Mesodermal cell (in vitro differentiated cells): ENCODE measurements at regions not wholly inside any gene's neighbourhood (a gene's known extent, or its start where the extent isn't known, plus 50 kb on each side); places are given as distances from the start of the nearest gene placed in this dataset.

Experiments used
- H3K27ac ChIP-seq: 2 replicates; pipeline ENCODE4 v1.7.0; 2013; ENCODE audit warnings: mild to moderate bottlenecking, low read depth, low read length, moderate library complexity; ENCODE audit not compliant: severe bottlenecking
- H3K36me3 ChIP-seq: 2 replicates; pipeline ENCODE4 v1.7.1; 2013; ENCODE audit warnings: mild to moderate bottlenecking, low read length, moderate library complexity; ENCODE audit not compliant: control insufficient read depth, insufficient read depth
- H3K4me1 ChIP-seq: one replicate; pipeline ENCODE4 v1.7.1; 2013; ENCODE audit warnings: mild to moderate bottlenecking, low read length; ENCODE audit not compliant: insufficient read depth, control insufficient read depth, poor library complexity, severe bottlenecking
- H3K4me3 ChIP-seq: 2 replicates; pipeline ENCODE4 v1.7.0; 2013; ENCODE audit warnings: low read length, control low read depth, mild to moderate bottlenecking; ENCODE audit not compliant: insufficient read depth, poor library complexity, severe bottlenecking; ENCODE audit errors: extremely low read depth
- H3K9me3 ChIP-seq: 2 replicates; pipeline ENCODE4 v1.7.1; 2013; ENCODE audit warnings: mild to moderate bottlenecking, low read length, moderate library complexity; ENCODE audit not compliant: control insufficient read depth
- WGBS, 2 experiments: methylation state at CpG; one replicate each; pipeline ENCODE4 v1.1.5; 2013; ENCODE audit warnings: missing lambda C conversion rate in 2 of 2; ENCODE audit not compliant: insufficient coverage in 2 of 2; 5-methylcytosine and 5-hydroxymethylcytosine counted together

- no peak overlapping the region for H3K4me3 ChIP-seq
- H3K4me1 ChIP-seq, result no peaks in the 10 kb centered on the region
- H3K9me3 ChIP-seq, result no peaks in the 10 kb centered on the region
- 96 to 100% methylated on average over 1 to 3 of the region's 8 CpGs for WGBS, 2 experiments
- no peaks in the 10 kb centered on the region for H3K36me3 ChIP-seq
- H3K27ac ChIP-seq, result no peak overlapping the region
Measured at GRCh38 chr15:26084771-26085170, 221.6 kb upstream of the ATP10A start.

- H3K4me3 ChIP-seq, result no peak overlapping the region
- WGBS, 2 experiments, result 83% methylated on average over 2 of the region's 2 CpGs; no CpG with 5 or more reads in 1 of the 2 experiments
- H3K36me3 ChIP-seq, result no peaks in the 10 kb centered on the region
- no peaks in the 10 kb centered on the region for H3K4me1 ChIP-seq
- no peaks in the 10 kb centered on the region for H3K9me3 ChIP-seq
- H3K27ac ChIP-seq, result no peak overlapping the region
Measured at GRCh38 chr15:26083896-26084295, 220.8 kb upstream of the ATP10A start.

GRCh38 chr15:26083457-26083856 lies 220.3 kb upstream of the ATP10A start:
- H3K4me1 ChIP-seq, result no peaks in the 10 kb centered on the region
- H3K4me3 ChIP-seq, result no peak overlapping the region
- H3K36me3 ChIP-seq, result no peaks in the 10 kb centered on the region
- 100% methylated on average over 1 to 2 of the region's 4 CpGs for WGBS, 2 experiments
- no peaks in the 10 kb centered on the region for H3K9me3 ChIP-seq
- no peak overlapping the region for H3K27ac ChIP-seq

- H3K9me3 ChIP-seq, result no peaks in the 10 kb centered on the region
- WGBS, 2 experiments, result 6 to 16% methylated on average over 28 to 43 of the region's 48 CpGs
- H3K4me1 ChIP-seq, result no peaks in the 10 kb centered on the region
- peak overlapping the region; percentile 58 for H3K4me3 ChIP-seq
- no peaks in the 10 kb centered on the region for H3K36me3 ChIP-seq
- peak overlapping the region; percentile 86 for H3K27ac ChIP-seq
Measured at GRCh38 chr15:26082221-26083109, 219.3 kb upstream of the ATP10A start.

DNA sequence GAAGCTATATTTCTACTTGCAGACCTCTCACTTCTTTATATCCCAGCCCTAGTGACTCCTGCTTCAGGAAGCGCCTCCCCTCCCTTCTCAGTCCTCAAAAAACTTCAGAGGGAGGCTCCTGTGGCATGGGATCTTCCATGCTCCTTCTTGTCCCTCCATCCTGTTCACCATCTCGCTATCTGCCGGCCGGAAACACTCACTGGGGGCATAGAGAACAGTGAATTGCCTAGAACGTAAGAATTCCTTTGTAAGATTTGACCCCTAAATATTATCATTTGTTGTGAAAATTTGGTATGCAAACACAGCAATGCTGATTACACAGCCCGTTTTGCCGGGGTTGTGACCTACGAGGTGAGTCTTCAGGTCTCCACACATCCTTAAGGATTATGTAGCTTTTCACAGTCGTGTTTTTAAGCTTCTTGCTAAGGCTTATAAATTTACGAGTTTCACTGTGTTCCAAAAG lies 218.7 kb upstream of the ATP10A start:
- no peak overlapping the region for H3K4me3 ChIP-seq
- H3K36me3 ChIP-seq, result no peaks in the 10 kb centered on the region
- H3K27ac ChIP-seq, result no peak overlapping the region
- H3K9me3 ChIP-seq, result no peaks in the 10 kb centered on the region
- H3K4me1 ChIP-seq, result no peaks in the 10 kb centered on the region
- WGBS, 2 experiments, result 25 to 37% methylated on average over 4 of the region's 10 CpGs

DNA sequence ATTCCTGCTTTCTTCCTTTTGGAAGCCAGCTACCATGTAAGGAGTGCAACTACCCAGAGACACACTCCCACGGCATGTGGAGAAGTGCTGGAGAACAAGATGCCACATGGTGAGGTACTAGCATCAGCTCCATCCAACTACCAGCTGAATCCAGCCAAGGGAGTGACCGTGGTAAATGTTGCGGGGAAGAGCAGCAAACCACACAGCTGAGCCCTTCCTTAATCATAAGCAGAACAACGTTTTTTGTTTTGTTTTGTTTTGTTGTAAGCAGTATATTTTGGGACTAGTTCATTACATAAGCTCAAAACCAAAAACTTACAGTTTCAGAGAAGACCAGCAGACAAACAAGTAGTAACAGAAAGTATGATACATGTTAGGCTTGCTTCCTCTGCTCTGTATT lies 212.6 kb upstream of the ATP10A start:
- Histone ChIP-seq H3K9me3 (no peaks in the 10 kb centered on the region), H3K27ac (no peak overlapping the region), H3K4me1 (no peaks in the 10 kb centered on the region), H3K36me3 (no peaks in the 10 kb centered on the region), H3K4me3 (no peak overlapping the region)
- 100% methylated on average over 2 of the region's 4 CpGs; no CpG with 5 or more reads in 1 of the 2 experiments for WGBS, 2 experiments

DNA sequence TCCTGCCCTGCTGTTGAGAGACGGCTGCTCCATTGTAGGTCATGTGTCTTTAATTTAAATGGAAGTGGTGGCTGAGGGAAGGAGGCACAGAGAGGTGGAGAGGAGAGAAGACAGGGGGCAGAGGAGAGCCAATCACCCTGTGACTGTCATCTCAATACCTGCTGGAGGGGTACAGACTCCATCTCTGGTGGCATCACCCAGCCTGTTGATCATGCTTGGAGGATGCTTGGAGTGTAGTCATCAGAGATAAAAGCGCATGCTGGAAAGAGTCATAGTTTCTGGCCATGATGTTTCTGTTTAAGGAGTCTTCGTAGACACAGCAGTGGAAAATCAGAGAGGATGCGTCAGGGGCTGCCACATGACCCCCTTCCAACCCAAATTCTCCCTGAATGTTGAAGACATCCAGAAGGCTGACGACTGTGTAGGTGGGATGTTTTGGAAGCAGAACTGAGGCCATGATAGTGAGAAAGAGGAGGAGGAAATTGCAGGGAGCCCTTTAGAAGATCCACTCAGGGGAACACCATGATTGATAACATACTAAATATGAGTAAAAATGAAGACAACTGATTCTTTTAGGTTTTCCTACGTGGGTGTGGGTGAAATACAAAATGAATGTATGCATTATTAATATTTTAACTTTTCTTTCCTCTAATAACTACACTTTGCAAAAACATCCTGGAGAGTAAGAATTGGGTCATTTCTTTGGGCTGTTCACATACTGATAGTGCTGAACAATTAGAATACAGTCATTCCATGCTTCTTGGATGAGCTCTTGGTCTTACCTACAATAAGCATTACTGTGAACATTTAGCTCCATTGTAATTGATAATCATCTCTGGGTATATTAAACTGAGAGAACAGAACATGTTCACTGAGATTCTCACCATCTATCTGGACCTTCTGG lies 210.6 kb upstream of the ATP10A start:
- no peaks in the 10 kb centered on the region for H3K9me3 ChIP-seq
- no peak overlapping the region for H3K27ac ChIP-seq
- WGBS, 2 experiments, result 92 to 94% methylated on average over 2 of the region's 6 CpGs
- H3K4me3 ChIP-seq, result no peak overlapping the region
- H3K4me1 ChIP-seq, result no peaks in the 10 kb centered on the region
- H3K36me3 ChIP-seq, result no peaks in the 10 kb centered on the region

GRCh38 chr15:26070095-26070532 lies 207.0 kb upstream of the ATP10A start:
- Histone ChIP-seq H3K4me3 (no peak overlapping the region), H3K9me3 (no peaks in the 10 kb centered on the region), H3K27ac (no peak overlapping the region), H3K4me1 (peaks cover 5% of the 10 kb centered on the region), H3K36me3 (no peaks in the 10 kb centered on the region)
- WGBS, 2 experiments, result 71 to 95% methylated on average over 7 to 8 of the region's 8 CpGs

DNA sequence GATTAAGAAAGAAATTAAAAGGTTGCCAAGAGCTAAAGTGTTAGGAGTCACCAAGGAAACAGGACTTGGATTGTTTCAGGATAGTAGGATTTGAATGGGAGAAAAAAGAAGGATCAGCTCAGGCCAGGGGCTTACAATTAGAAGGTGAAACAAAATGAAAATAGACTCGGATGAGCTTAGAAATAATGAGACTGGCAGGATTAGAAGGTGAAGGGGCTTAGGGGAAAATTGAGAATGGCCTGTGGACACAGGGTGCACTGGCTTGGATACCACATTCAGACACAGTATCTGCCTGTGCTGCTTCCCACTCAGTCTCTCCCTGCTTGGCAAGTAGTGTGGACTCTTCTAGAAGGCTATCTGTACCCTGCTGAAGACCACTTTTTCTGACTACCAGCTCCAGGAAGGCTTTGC lies 206.1 kb upstream of the ATP10A start:
- Histone ChIP-seq H3K36me3 (no peaks in the 10 kb centered on the region), H3K27ac (peak overlapping the region; percentile 16), H3K4me3 (no peak overlapping the region), H3K9me3 (no peaks in the 10 kb centered on the region), H3K4me1 (peaks cover 5% of the 10 kb centered on the region)
- 56 to 100% methylated on average over 1 of the region's 1 CpG for WGBS, 2 experiments

DNA sequence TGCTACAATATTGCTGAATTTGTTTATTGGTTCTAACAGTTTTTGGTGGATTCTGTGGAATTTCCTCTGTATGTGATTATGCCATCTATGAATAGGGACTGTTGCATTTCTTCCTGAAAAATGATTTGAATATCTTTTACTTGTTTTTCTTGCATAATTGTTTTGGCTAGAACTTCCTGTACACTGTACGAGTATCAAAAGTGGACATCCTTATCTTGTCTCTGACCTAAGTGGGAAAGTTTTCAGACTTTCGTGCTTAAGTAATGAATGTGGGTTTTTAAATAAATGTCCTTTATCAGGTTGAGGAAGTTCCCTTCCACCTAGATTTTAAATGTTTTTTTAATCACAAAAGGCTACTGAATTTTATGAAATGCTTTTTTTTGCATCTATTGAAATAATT lies 203.8 kb upstream of the ATP10A start:
- no CpG with 5 or more reads among the region's 2 CpGs for WGBS, 2 experiments
- H3K27ac ChIP-seq, result no peak overlapping the region
- H3K4me1 ChIP-seq, result peaks cover 5% of the 10 kb centered on the region
- H3K9me3 ChIP-seq, result no peaks in the 10 kb centered on the region
- no peak overlapping the region for H3K4me3 ChIP-seq
- H3K36me3 ChIP-seq, result no peaks in the 10 kb centered on the region
